Tibial nerve (tissue), 4 donors: ENCODE measurements at regions not wholly inside any gene's neighbourhood (a gene's known extent, or its start where the extent isn't known, plus 50 kb on each side); places are given as distances from the start of the nearest gene placed in this dataset.

ENCODE experiments used
- EP300 ChIP-seq, 2 donors: sonication (generic); formaldehyde crosslinking; IDR thresholded peaks; one replicate each; pipeline ENCODE4 v1.6.1; 2017; ENCODE audit warnings: antibody characterized with exemption in 2 of 2, mild to moderate bottlenecking in 1 of 2
- POLR2A ChIP-seq, 2 donors: fragments of 450-650 bp; IDR thresholded peaks; one replicate each; pipeline ENCODE4 v1.6.1; 2017; ENCODE audit warnings: antibody characterized with exemption in 2 of 2, mild to moderate bottlenecking in 2 of 2, moderate library complexity in 2 of 2
- TF ChIP-seq, protein P1 (sequence below), 5 experiments: fragments of 200-600 bp in 3 of 5; fragments of 450-650 bp in 2 of 5; sonication (generic) in 3 of 5; IDR thresholded peaks; one replicate each; pipeline ENCODE4 v1.5.1; 2016 to 2019; ENCODE audit warnings: antibody characterized with exemption in 5 of 5, mild to moderate bottlenecking in 3 of 5, moderate library complexity in 2 of 5

GRCh38 chr12:91404441-91404840 is 221.8 kb upstream of the DCN start:
- TF ChIP-seq, protein P1, sequence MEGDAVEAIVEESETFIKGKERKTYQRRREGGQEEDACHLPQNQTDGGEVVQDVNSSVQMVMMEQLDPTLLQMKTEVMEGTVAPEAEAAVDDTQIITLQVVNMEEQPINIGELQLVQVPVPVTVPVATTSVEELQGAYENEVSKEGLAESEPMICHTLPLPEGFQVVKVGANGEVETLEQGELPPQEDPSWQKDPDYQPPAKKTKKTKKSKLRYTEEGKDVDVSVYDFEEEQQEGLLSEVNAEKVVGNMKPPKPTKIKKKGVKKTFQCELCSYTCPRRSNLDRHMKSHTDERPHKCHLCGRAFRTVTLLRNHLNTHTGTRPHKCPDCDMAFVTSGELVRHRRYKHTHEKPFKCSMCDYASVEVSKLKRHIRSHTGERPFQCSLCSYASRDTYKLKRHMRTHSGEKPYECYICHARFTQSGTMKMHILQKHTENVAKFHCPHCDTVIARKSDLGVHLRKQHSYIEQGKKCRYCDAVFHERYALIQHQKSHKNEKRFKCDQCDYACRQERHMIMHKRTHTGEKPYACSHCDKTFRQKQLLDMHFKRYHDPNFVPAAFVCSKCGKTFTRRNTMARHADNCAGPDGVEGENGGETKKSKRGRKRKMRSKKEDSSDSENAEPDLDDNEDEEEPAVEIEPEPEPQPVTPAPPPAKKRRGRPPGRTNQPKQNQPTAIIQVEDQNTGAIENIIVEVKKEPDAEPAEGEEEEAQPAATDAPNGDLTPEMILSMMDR (IDR thresholded peaks at IDR 0.05), result no peak
- no peak for TF ChIP-seq POLR2A (IDR thresholded peaks at IDR 0.05)
- no peak for TF ChIP-seq EP300 (IDR thresholded peaks at IDR 0.05)
